ENCODE measurements at regions not wholly inside any gene's neighbourhood (a gene's known extent, or its start where the extent isn't known, plus 50 kb on each side); places are given as distances from the start of the nearest gene placed in this dataset.

- TF ChIP-seq EZH2 (IDR thresholded peaks at IDR 0.05; ENCODE audit: borderline replicate concordance): no peak
- TF ChIP-seq EZH2phosphoT487 (IDR thresholded peaks at IDR 0.05; ENCODE audit: low read depth, severe bottlenecking, unreplicated experiment): no peak
- no peak for TF ChIP-seq CTCF (IDR thresholded peaks at IDR 0.05; ENCODE audit: poor library complexity)
Observed at GRCh38 chr2:193907561-193907960, 1712.8 kb upstream of the TMEFF2 start.

Measured in hepatocyte (in vitro differentiated cells).